GM23338 (cell line): ENCODE measurements at regions not wholly inside any gene's neighbourhood (a gene's known extent, or its start where the extent isn't known, plus 50 kb on each side); places are given as distances from the start of the nearest gene placed in this dataset.

Experiments used
- ATAC-seq: fragments of 200-7000 bp; cut with Tn5 transposase; 3 replicates; pipeline ENCODE4 v1.9.1; 2020
- DNase-seq: peaks from one replicate; pipeline ENCODE4 v3.0.0-alpha.2; 2015; ENCODE audit warnings: low spot score
- H2AFZ ChIP-seq: fragments of 200-600 bp; sonication (generic); 2 replicates; pipeline ENCODE4 v1.8.0; 2016; ENCODE audit warnings: antibody characterized with exemption, mild to moderate bottlenecking, moderate library complexity
- H3F3A ChIP-seq: fragments of 200-600 bp; sonication (generic); replicated peaks from 2 replicates; pipeline ENCODE4 v1.8.0; 2017; ENCODE audit warnings: antibody characterized with exemption, mixed run types, low read depth
- H3K27ac ChIP-seq: fragments of 200-600 bp; sonication (generic); 2 replicates; pipeline ENCODE4 v1.6.1; 2016; ENCODE audit warnings: low read depth
- H3K27me3 ChIP-seq: fragments of 200-600 bp; sonication (generic); 2 replicates; pipeline ENCODE4 v1.8.0; 2016; ENCODE audit warnings: mild to moderate bottlenecking, mixed run types, moderate library complexity; ENCODE audit not compliant: insufficient read depth
- H3K36me3 ChIP-seq: fragments of 200-600 bp; sonication (generic); 2 replicates; pipeline ENCODE4 v1.8.0; 2016; ENCODE audit warnings: mild to moderate bottlenecking; ENCODE audit not compliant: insufficient read depth
- H3K4me1 ChIP-seq: fragments of 200-600 bp; sonication (generic); 2 replicates; pipeline ENCODE4 v1.8.0; 2016; ENCODE audit warnings: mild to moderate bottlenecking, moderate library complexity; ENCODE audit not compliant: insufficient read depth
- H3K4me2 ChIP-seq: fragments of 200-600 bp; sonication (generic); 2 replicates; pipeline ENCODE4 v1.7.1; 2017; ENCODE audit warnings: mixed run types
- H3K4me3 ChIP-seq: fragments of 200-600 bp; sonication (generic); 2 replicates; pipeline ENCODE4 v1.6.1; 2016; ENCODE audit warnings: mixed run types
- H3K79me2 ChIP-seq: fragments of 200-600 bp; sonication (generic); replicated peaks from 2 replicates; pipeline ENCODE4 v1.8.0; 2017; ENCODE audit warnings: mild to moderate bottlenecking; ENCODE audit not compliant: insufficient read depth
- H3K9me2 ChIP-seq: fragments of 200-600 bp; sonication (generic); 2 replicates; pipeline ENCODE4 v1.8.0; 2017; ENCODE audit not compliant: insufficient read depth
- H4K20me1 ChIP-seq: fragments of 200-600 bp; sonication (generic); replicated peaks from 2 replicates; pipeline ENCODE4 v1.8.0; 2017; ENCODE audit warnings: mild to moderate bottlenecking; ENCODE audit not compliant: insufficient read depth
- H3K27ac Mint-ChIP-seq: 2 replicates; pipeline ENCODE4 v1.8.0; 2020; ENCODE audit warnings: inconsistent platforms, mild to moderate bottlenecking, moderate library complexity, mixed read lengths
- H3K27me3 Mint-ChIP-seq: 3 replicates; pipeline ENCODE4 v1.8.0; 2022; ENCODE audit warnings: low read depth, mild to moderate bottlenecking, moderate library complexity, mixed read lengths, inconsistent platforms; ENCODE audit not compliant: insufficient read depth, poor library complexity
- H3K36me3 Mint-ChIP-seq: 3 replicates; pipeline ENCODE4 v1.8.0; 2021; ENCODE audit warnings: low read depth, mild to moderate bottlenecking, inconsistent platforms, moderate library complexity, mixed read lengths
- H3K4me1 Mint-ChIP-seq: 3 replicates; pipeline ENCODE4 v1.8.0; 2020; ENCODE audit warnings: mild to moderate bottlenecking, inconsistent platforms, mixed read lengths
- H3K4me3 Mint-ChIP-seq: 3 replicates; pipeline ENCODE4 v1.8.0; 2021; ENCODE audit warnings: moderate library complexity, mild to moderate bottlenecking, inconsistent platforms, mixed read lengths
- H3K9me3 Mint-ChIP-seq: 3 replicates; pipeline ENCODE4 v1.8.0; 2020; ENCODE audit warnings: moderate library complexity, mild to moderate bottlenecking, inconsistent platforms, mixed read lengths
- CREB1 ChIP-seq: fragments of 250-450 bp; sonication (Bioruptor Pico); IDR thresholded peaks from 2 replicates; pipeline ENCODE4 v1.5.0; 2020; ENCODE audit warnings: low read depth, mild to moderate bottlenecking, moderate library complexity
- CTCF ChIP-seq, 2 experiments: fragments of 200-600 bp in 1 of 2; sonication (generic) in 1 of 2; conservative IDR thresholded peaks; 2 replicates each; pipeline versions ENCODE4 v1.5.1 to v1.6.1; 2016 to 2017; ENCODE audit warnings: antibody characterized with exemption in 2 of 2, low read depth in 2 of 2, mild to moderate bottlenecking in 2 of 2, moderate library complexity in 1 of 2
- EZH2phosphoT487 ChIP-seq: fragments of 200-600 bp; sonication (generic); IDR thresholded peaks from one replicate; pipeline ENCODE4 v1.8.1; 2018; ENCODE audit warnings: antibody characterized with exemption; ENCODE audit not compliant: unreplicated experiment
- REST ChIP-seq: IDR thresholded peaks from one replicate; pipeline ENCODE4 v1.6.1; 2018; ENCODE audit warnings: antibody characterized with exemption; ENCODE audit not compliant: unreplicated experiment
- STAT1 ChIP-seq: IDR thresholded peaks from one replicate; pipeline ENCODE4 v1.6.1; 2016; ENCODE audit warnings: antibody characterized with exemption; ENCODE audit not compliant: unreplicated experiment
- ZNF114 ChIP-seq: fragments of 250-450 bp; sonication (Bioruptor Pico); IDR thresholded peaks from 2 replicates; pipeline ENCODE4 v1.5.0; 2020; ENCODE audit warnings: mild to moderate bottlenecking, moderate library complexity
- ZNF331 ChIP-seq: fragments of 250-450 bp; sonication (Bioruptor Pico); IDR thresholded peaks from 2 replicates; pipeline ENCODE4 v1.5.0; 2020; ENCODE audit warnings: low read depth, mild to moderate bottlenecking, moderate library complexity
- TF ChIP-seq, protein P1 (sequence below): fragments of 250-450 bp; sonication (Bioruptor Pico); IDR thresholded peaks from 2 replicates; pipeline ENCODE4 v1.5.0; 2020; ENCODE audit warnings: mild to moderate bottlenecking, moderate library complexity
- TF ChIP-seq, protein P2 (sequence below): IDR thresholded peaks from 2 replicates; pipeline ENCODE4 v1.6.1; 2016; ENCODE audit warnings: antibody characterized with exemption

DNA sequence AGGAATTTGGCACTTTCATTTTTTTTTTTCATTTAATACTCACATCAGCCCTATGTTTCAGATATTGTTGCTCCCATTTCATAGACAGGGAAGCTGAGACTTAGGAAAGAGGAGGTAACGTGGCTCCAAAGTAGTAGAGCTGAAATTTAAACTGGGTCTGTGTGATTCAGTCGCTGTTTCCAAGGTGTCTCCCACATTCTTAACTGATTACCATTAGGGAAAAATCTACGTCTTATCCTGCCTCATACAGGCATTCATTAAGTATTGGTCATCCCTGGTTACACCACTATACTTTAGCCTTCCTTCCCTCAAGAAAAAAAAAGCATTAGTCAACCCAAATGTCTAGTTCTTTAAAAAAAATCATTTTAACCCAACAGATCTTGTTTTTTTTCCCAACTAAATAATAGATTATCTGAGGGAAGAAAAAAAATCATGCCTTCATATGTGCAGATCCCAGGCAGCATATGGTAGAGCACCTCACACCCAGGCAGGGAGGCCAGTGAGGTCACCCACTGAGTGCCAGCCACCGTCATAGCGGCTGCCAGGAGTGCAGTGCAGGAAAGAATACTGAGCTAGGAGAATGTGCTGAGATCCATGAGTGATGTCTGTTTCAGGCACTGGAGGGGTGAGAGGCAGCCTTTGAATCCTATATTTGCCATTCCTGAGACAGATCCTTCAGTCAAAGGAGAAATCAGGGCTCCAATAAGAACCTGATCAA, 59.0 kb upstream of the SORCS3 start (continued):
- TF ChIP-seq, protein P1, sequence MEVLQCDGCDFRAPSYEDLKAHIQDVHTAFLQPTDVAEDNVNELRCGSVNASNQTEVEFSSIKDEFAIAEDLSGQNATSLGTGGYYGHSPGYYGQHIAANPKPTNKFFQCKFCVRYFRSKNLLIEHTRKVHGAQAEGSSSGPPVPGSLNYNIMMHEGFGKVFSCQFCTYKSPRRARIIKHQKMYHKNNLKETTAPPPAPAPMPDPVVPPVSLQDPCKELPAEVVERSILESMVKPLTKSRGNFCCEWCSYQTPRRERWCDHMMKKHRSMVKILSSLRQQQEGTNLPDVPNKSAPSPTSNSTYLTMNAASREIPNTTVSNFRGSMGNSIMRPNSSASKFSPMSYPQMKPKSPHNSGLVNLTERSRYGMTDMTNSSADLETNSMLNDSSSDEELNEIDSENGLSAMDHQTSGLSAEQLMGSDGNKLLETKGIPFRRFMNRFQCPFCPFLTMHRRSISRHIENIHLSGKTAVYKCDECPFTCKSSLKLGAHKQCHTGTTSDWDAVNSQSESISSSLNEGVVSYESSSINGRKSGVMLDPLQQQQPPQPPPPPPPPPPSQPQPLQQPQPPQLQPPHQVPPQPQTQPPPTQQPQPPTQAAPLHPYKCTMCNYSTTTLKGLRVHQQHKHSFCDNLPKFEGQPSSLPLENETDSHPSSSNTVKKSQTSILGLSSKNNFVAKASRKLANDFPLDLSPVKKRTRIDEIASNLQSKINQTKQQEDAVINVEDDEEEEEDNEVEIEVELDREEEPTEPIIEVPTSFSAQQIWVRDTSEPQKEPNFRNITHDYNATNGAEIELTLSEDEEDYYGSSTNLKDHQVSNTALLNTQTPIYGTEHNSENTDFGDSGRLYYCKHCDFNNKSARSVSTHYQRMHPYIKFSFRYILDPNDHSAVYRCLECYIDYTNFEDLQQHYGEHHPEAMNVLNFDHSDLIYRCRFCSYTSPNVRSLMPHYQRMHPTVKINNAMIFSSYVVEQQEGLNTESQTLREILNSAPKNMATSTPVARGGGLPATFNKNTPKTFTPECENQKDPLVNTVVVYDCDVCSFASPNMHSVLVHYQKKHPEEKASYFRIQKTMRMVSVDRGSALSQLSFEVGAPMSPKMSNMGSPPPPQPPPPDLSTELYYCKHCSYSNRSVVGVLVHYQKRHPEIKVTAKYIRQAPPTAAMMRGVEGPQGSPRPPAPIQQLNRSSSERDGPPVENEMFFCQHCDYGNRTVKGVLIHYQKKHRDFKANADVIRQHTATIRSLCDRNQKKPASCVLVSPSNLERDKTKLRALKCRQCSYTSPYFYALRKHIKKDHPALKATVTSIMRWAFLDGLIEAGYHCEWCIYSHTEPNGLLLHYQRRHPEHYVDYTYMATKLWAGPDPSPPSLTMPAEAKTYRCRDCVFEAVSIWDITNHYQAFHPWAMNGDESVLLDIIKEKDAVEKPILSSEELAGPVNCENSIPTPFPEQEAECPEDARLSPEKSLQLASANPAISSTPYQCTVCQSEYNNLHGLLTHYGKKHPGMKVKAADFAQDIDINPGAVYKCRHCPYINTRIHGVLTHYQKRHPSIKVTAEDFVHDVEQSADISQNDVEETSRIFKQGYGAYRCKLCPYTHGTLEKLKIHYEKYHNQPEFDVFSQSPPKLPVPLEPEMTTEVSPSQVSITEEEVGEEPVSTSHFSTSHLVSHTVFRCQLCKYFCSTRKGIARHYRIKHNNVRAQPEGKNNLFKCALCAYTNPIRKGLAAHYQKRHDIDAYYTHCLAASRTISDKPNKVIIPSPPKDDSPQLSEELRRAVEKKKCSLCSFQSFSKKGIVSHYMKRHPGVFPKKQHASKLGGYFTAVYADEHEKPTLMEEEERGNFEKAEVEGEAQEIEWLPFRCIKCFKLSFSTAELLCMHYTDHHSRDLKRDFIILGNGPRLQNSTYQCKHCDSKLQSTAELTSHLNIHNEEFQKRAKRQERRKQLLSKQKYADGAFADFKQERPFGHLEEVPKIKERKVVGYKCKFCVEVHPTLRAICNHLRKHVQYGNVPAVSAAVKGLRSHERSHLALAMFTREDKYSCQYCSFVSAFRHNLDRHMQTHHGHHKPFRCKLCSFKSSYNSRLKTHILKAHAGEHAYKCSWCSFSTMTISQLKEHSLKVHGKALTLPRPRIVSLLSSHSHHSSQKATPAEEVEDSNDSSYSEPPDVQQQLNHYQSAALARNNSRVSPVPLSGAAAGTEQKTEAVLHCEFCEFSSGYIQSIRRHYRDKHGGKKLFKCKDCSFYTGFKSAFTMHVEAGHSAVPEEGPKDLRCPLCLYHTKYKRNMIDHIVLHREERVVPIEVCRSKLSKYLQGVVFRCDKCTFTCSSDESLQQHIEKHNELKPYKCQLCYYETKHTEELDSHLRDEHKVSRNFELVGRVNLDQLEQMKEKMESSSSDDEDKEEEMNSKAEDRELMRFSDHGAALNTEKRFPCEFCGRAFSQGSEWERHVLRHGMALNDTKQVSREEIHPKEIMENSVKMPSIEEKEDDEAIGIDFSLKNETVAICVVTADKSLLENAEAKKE (CRISPR knock-in tag), result no peak
- TF ChIP-seq ZNF331 (CRISPR knock-in tag) (no peak), CTCF (conservative IDR thresholded peaks at IDR 0.05; ENCODE audit: low read depth in 2 of 2) (no peak), CREB1 (no peak), EZH2phosphoT487 (no peak)

GRCh38 chr10:104582602-104582951, 58.5 kb upstream of the SORCS3 start:
- Mint-ChIP-seq H3K4me3 (no peak overlapping the region), H3K36me3 (no peaks in the 10 kb centered on the region), H3K27ac (no peak overlapping the region), H3K4me1 (peaks cover 12% of the 10 kb centered on the region), H3K27me3 (no peaks in the 10 kb centered on the region), H3K9me3 (no peaks in the 10 kb centered on the region; the same call in 1 of the 3 replicates)
- Histone ChIP-seq H3K4me3 (no peak overlapping the region), H3K27ac (no peak overlapping the region), H3K4me2 (no peak overlapping the region), H3K36me3 (no peaks in the 10 kb centered on the region), H3K27me3 (no peaks in the 10 kb centered on the region), H3F3A (no peaks in the 10 kb centered on the region), H3K4me1 (no peaks in the 10 kb centered on the region), H3K9me2 (no peaks in the 10 kb centered on the region), H2AFZ (no peak overlapping the region), H3K79me2 (no peaks in the 10 kb centered on the region), H4K20me1 (no peaks in the 10 kb centered on the region)
- DNase-seq, result no peak
- ATAC-seq, result no peak
- TF ChIP-seq, protein P2, sequence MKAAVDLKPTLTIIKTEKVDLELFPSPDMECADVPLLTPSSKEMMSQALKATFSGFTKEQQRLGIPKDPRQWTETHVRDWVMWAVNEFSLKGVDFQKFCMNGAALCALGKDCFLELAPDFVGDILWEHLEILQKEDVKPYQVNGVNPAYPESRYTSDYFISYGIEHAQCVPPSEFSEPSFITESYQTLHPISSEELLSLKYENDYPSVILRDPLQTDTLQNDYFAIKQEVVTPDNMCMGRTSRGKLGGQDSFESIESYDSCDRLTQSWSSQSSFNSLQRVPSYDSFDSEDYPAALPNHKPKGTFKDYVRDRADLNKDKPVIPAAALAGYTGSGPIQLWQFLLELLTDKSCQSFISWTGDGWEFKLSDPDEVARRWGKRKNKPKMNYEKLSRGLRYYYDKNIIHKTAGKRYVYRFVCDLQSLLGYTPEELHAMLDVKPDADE, result no peak
- no peak for TF ChIP-seq ZNF114 (CRISPR knock-in tag)
- TF ChIP-seq EZH2phosphoT487, result no peak
- no peak for TF ChIP-seq REST
- TF ChIP-seq CTCF (conservative IDR thresholded peaks at IDR 0.05; ENCODE audit: low read depth in 2 of 2), result no peak
- no peak for TF ChIP-seq STAT1
- TF ChIP-seq ZNF331 (CRISPR knock-in tag), result no peak
